HG02642 (cell line): ENCODE measurements at regions not wholly inside any gene's neighbourhood (a gene's known extent, or its start where the extent isn't known, plus 50 kb on each side); places are given as distances from the start of the nearest gene placed in this dataset.
"Not testable (repeated sequence)": the region's sequence is repeated elsewhere in the genome, so short reads cannot be mapped to it uniquely, and the experiment has no call there.

Experiments used
- ATAC-seq: cut with Tn5 transposase; IDR thresholded peaks from one replicate; pipeline ENCODE4 v1.9.1; 2021; ENCODE audit warnings: mild to moderate bottlenecking; ENCODE audit not compliant: unreplicated experiment, poor library complexity

DNA sequence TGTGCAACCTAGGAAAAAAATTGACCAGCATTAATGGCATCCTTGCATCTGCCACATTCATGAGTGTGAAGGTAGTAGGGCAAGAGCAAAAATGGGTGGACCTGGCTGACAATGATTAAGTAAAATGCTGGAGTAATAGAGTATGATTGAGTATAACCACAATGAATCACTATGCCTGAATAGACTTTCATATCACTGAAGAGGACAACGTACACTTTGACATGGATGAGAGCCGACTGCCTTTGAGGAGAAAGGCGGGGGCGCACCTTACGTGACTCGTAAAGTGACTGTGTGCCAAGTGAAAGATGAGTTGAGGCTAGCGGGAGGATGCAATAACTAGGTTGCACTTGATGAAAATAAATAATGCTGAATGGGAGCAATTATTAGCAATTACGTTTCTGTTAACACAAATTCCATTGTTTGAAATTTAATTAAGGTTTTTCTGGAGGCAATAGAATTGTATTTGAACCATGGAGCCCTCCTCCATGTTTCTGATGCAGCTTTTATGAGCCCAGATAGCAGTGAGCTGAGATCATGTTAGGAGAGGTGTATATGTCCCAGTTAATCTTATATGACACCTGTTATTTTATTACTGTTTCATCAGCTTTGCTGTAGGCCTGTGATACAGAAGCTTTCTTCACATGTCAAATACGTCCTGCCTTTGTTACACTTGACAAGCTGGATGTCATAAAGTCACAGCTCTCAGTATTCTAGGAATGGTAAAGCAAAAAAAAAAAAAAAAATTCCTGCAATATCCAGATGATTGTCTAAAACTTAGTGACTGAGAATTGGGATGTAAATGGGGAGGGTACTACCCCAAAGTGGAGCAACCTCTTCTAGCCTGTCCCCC is 596.5 kb downstream of the NXPH1 start:
- no peak for ATAC-seq

GRCh38 chr7:9030976-9031375 is 597.6 kb downstream of the NXPH1 start:
- no peak for ATAC-seq

DNA sequence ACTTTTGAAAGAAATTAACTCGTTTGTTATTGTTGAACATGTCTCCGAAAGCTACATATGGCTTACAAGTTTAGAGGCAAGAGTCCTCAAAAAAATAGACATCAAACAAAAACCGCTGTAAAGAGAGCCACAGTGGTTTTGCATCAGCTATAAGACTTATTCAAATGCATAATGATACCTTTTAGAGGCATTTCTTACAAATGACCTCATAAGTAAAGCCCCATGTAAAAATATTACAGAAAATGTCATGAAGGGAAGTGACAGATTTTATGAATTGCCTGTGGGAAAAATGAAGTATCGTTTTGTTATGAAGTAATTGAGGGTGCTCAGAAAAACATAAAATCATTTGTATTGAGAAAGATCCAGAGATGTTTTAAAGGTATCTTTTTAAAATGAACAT is 598.0 kb downstream of the NXPH1 start:
- ATAC-seq, result no peak

GRCh38 chr7:9036080-9036479 is 602.7 kb downstream of the NXPH1 start:
- no peak for ATAC-seq

GRCh38 chr7:9071160-9071762 is 637.9 kb downstream of the NXPH1 start:
- ATAC-seq, result no peak

DNA sequence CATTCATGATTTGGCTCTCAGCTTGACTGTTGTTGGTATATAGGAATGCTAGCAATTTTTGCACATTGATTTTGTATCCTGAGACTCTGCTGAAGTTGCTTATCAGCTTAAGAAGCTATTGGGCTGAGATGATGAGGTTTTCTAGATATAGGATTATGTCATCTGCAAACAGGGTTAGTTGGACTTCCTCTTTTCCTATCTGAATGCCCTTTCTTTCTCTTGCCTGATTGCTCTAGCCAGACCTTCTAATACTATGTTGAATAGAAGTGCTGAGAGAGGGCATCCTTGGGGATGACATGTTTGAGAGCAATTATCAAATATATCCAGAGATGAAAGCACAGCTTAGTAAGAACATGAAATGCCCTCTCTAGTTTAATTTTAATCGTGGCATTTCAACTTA is 642.4 kb downstream of the NXPH1 start:
- not testable (repeated sequence) for ATAC-seq

GRCh38 chr7:9082203-9082602 is 648.8 kb downstream of the NXPH1 start:
- no peak for ATAC-seq

- ATAC-seq, result no peak
Observed at GRCh38 chr7:9083837-9084236, 650.4 kb downstream of the NXPH1 start.

DNA sequence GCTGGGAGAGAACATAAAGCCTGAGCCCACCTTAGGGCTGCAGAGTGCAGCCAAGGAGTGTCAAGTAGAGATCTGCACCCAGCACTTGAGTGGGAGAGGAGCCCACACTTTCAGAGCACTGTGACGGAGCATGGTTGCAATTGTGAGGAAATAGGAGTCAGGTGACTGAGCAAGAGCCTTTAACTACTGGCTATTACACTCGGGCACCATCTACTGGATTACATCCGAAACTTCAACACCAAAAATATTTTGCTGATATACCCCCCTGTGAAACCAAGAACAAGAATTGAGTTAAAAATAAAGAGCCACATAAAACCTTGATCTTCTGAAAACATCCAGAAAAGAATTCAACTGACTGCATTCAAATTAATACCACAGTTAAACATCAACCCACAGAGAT is 657.9 kb downstream of the NXPH1 start:
- no peak for ATAC-seq

- no peak for ATAC-seq
Observed at GRCh38 chr7:9097565-9098060, 664.2 kb downstream of the NXPH1 start.

GRCh38 chr7:9100289-9100688 is 666.9 kb downstream of the NXPH1 start:
- ATAC-seq, result no peak

- ATAC-seq, result no peak
Observed at GRCh38 chr7:9102846-9103245, 669.4 kb downstream of the NXPH1 start.

- no peak for ATAC-seq
Observed at GRCh38 chr7:9106747-9107146, 673.3 kb downstream of the NXPH1 start.

GRCh38 chr7:9120331-9120730 is 686.9 kb downstream of the NXPH1 start:
- ATAC-seq, result no peak

DNA sequence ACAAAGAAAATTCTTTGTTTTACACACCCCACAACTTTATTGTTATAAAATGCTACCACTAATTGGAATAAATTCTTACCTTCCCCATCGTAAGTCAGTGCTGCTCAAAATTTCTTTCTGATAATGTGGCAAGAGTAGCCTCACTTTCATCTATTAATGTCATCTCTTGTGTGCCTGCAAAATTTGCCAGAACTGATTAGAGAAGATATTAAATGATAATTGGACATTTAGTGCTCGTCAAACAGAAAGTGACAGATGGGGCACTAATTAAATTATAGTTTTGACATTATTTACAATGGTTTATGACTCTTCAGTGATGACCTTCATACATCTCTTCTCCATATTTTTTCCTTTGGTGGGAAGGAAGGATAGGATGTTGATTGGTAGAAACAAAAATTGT is 690.9 kb downstream of the NXPH1 start:
- ATAC-seq, result no peak

DNA sequence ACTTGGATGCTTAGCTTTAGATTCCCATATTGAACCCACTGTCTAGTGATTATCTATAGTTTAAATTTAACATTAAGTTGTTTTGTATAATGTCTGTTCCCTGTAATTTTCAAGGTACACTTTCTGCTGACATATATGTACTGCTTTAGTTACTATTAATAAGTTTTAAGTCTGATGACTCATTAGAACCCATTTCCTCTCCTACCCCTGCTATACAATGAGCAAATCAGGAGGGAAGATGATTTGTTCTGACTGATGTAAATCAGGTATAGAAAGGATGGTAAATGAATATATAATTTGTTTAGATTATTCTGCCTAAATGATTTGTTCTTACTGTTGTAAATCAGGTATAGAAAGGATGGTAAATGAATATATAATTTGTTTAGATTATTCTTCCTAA is 691.8 kb downstream of the NXPH1 start:
- ATAC-seq, result no peak

GRCh38 chr7:9127901-9128300 is 694.5 kb downstream of the NXPH1 start:
- ATAC-seq, result no peak

- ATAC-seq, result no peak
Observed at GRCh38 chr7:9148687-9149086, 715.3 kb downstream of the NXPH1 start.

GRCh38 chr7:9149499-9150082 is 716.2 kb downstream of the NXPH1 start:
- no peak for ATAC-seq

- ATAC-seq, result not testable (repeated sequence)
Observed at GRCh38 chr7:9163691-9164090, 730.3 kb downstream of the NXPH1 start.

- no peak for ATAC-seq
Observed at GRCh38 chr7:9175871-9176270, 742.5 kb downstream of the NXPH1 start.
